ENCODE measurements at regions not wholly inside any gene's neighbourhood (a gene's known extent, or its start where the extent isn't known, plus 50 kb on each side); places are given as distances from the start of the nearest gene placed in this dataset.

DNA sequence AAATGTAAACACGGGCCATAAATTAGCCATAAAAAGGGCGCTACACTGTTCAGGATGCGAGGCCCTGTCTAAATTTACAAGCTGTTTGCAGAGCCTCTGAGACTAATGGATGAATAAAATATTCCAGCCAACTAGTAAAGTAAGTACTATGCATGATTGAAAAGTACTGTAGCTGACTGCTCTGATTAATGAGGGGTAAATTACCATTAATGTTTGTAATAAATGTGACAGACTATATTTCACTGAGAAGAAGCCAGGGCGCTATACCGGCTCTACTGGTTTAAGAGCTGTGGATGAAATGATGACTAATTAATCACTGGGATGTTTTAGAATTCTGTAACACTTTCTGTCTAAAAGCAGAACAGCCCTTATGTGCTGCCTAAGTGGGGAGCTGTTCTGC lies 54.3 kb upstream of the RGPD4 start:
- DNase-seq (ENCODE audit: low spot score) = no peak

GRCh38 chr2:107775211-107775610 lies 51.5 kb upstream of the RGPD4 start:
- no peak for DNase-seq (ENCODE audit: low spot score)

DNA sequence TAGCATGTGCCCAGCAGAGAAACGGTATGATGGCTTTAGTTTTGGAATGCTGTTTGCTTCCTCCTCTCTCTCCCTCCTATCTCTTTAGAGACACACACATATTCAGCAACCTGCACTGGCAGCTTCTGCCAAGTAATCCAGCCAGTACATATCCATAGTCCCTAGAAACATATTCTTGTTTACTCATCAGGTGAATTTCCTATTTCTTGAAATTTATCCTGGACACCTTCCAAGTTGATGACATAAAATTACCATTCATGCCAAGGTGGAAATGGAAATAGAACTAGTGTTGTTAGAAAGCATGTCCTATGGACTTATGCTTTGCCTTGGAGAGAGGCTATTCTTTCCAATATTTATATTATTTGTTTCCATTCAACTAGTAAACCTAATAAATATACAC lies 50.9 kb upstream of the RGPD4 start:
- DNase-seq (ENCODE audit: low spot score) = no peak

DNA sequence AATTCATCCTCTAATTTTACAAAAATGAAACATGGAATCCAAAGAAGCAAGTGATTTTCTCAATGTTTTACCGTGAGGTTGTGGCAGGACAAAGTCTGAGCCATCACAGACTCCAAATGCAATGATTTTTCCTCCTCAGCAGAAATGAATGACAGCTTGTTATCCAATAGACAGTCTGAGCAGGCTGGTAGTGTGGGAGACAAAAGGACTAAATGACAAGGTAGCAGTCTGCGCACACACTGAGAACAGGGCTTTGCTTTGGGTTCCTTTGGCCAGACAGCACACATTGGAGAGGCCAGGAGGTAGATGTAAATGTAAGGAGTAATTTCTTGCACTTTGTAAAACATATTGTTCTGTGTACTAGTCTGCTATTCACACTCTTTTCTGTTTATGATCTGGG lies 50.3 kb upstream of the RGPD4 start:
- DNase-seq (ENCODE audit: low spot score) = no peak
